CD4-positive, CD25-positive, alpha-beta regulatory T cell (primary cell): ENCODE measurements at regions not wholly inside any gene's neighbourhood (a gene's known extent, or its start where the extent isn't known, plus 50 kb on each side); places are given as distances from the start of the nearest gene placed in this dataset.

Experiments used
- ATAC-seq, 2 donors: fragments of 150-1000 bp; cut with Tn5 transposase; one replicate each; pipeline ENCODE4 v1.10.0; 2021; ENCODE audit warnings: low read depth in 2 of 2, moderate number of reproducible peaks in 2 of 2, moderate library complexity in 1 of 2
- DNase-seq, 3 donors: peaks; one replicate each; pipeline versions ENCODE4 v3.0.0 to v3.0.0-alpha.2; 2012 to 2022; ENCODE audit warnings: mixed read lengths in 1 of 3
- H3K27ac ChIP-seq: one replicate; pipeline ENCODE4 v1.7.0; 2013; ENCODE audit warnings: mild to moderate bottlenecking, low read length; ENCODE audit not compliant: insufficient read depth, poor library complexity, severe bottlenecking
- H3K27me3 ChIP-seq: one replicate; pipeline ENCODE4 v1.7.0; 2013; ENCODE audit warnings: low read length; ENCODE audit not compliant: control insufficient read depth, insufficient read depth
- H3K36me3 ChIP-seq: one replicate; pipeline ENCODE4 v1.7.0; 2013; ENCODE audit warnings: mild to moderate bottlenecking, low read length, moderate library complexity; ENCODE audit not compliant: control insufficient read depth, insufficient read depth
- H3K4me1 ChIP-seq: 2 replicates; pipeline ENCODE4 v1.7.0; 2013; ENCODE audit warnings: mild to moderate bottlenecking, low read length; ENCODE audit not compliant: insufficient read depth, control insufficient read depth, poor library complexity, severe bottlenecking
- H3K4me3 ChIP-seq: one replicate; pipeline ENCODE4 v1.7.0; 2013; ENCODE audit warnings: low read depth, mild to moderate bottlenecking, low read length, moderate library complexity
- H3K9me3 ChIP-seq, 2 experiments: 1 replicate in 1 of 2; 2 replicates in 1 of 2; pipeline ENCODE4 v1.7.0; 2013; ENCODE audit warnings: low read length in 2 of 2, mild to moderate bottlenecking in 1 of 2, moderate library complexity in 1 of 2; ENCODE audit not compliant: control insufficient read depth in 2 of 2
- H3K27ac Mint-ChIP-seq, 3 donors: one replicate each; pipeline ENCODE4 v1.8.0; 2020 to 2022; ENCODE audit warnings: mild to moderate bottlenecking in 3 of 3, mixed read lengths in 3 of 3, moderate library complexity in 2 of 3
- H3K27me3 Mint-ChIP-seq: one replicate; pipeline ENCODE4 v1.8.0; 2022; ENCODE audit warnings: mild to moderate bottlenecking, mixed read lengths
- H3K36me3 Mint-ChIP-seq: one replicate; pipeline ENCODE4 v1.8.0; 2020; ENCODE audit warnings: mixed read lengths
- H3K4me1 Mint-ChIP-seq, 4 donors: one replicate each; pipeline ENCODE4 v1.8.0; 2020 to 2022; ENCODE audit warnings: mixed read lengths in 4 of 4, mild to moderate bottlenecking in 1 of 4
- H3K4me3 Mint-ChIP-seq, 4 donors: one replicate each; pipeline ENCODE4 v1.8.0; 2020 to 2022; ENCODE audit warnings: mild to moderate bottlenecking in 4 of 4, mixed read lengths in 4 of 4, moderate library complexity in 3 of 4
- H3K9me3 Mint-ChIP-seq, 7 donors: one replicate each; pipeline ENCODE4 v1.8.0; 2020 to 2022; ENCODE audit warnings: mixed read lengths in 7 of 7, mild to moderate bottlenecking in 3 of 7, moderate library complexity in 2 of 7

DNA sequence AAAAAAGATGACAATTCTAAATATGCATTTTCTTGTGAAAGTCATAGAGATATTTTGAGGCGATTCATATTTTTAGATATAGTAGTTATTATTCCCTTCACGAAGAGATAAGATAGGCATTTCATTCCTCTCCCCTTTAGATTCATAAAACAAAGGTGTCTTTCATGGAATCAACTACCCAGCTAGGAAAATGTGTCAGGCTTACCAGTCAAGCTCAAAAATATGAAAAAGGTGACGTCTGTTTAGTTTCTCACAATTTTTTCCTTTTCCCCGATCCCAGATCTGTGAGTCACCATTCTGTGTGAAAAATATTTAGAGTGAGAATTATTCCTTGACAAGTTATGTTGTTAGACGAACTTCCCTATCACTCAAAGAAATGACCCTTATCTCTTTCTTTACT lies 95.4 kb upstream of the FN1 start:
- Mint-ChIP-seq H3K9me3 (peaks cover 0 to 10% (median 3%) of the 10 kb centered on the region in 7 donors), H3K4me1 (no peaks in the 10 kb centered on the region), H3K36me3 (no peaks in the 10 kb centered on the region), H3K4me3 (no peak overlapping the region), H3K27me3 (no peaks in the 10 kb centered on the region), H3K27ac (no peak overlapping the region)
- Histone ChIP-seq H3K9me3 (no peaks in the 10 kb centered on the region), H3K27ac (no peak overlapping the region), H3K27me3 (no peaks in the 10 kb centered on the region), H3K4me3 (no peak overlapping the region), H3K4me1 (no peaks in the 10 kb centered on the region), H3K36me3 (no peaks in the 10 kb centered on the region)
- ATAC-seq: no peak
- no peak for DNase-seq

DNA sequence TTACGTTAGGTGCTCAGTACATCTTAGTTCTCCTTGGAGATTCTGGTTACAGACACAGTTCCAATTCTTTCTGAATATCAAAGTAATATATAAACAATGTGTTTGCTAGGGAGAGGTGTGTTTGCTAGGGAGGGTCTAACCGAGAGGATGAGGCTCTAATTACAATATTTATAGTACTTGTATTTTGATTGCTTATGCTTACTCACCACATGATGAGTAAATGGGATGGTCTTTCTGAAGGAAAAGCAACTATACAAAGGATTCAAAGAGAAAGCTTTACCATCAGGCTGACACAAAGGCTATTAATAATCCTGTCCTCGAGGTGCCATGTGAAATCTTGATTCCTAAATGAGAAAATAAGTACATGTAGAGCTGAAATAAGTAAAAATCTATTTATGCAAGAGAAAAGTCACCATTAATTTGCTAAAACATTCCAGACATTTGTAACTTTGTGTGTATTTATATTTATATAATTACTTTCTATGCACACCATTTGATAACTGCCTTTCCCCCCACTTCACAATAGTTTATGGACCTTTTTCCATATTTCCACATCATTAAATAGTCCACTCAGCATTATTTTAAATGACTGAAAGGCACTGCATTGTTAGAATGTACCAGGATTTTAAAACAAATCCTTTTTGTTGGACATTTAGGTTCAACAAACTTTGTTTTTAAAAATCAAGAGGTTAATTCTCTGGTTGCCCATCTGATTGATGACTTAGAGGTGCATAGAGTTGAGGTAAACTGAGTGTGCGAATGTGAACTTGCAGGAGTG lies 94.5 kb upstream of the FN1 start:
- Histone ChIP-seq H3K4me3 (no peak overlapping the region), H3K27ac (no peak overlapping the region), H3K36me3 (no peaks in the 10 kb centered on the region), H3K4me1 (no peaks in the 10 kb centered on the region), H3K27me3 (no peaks in the 10 kb centered on the region), H3K9me3 (no peaks in the 10 kb centered on the region)
- Mint-ChIP-seq H3K4me1 (no peaks in the 10 kb centered on the region), H3K27me3 (no peaks in the 10 kb centered on the region), H3K9me3 (peaks cover 0 to 10% (median 3%) of the 10 kb centered on the region in 7 donors), H3K27ac (no peak overlapping the region), H3K36me3 (no peaks in the 10 kb centered on the region), H3K4me3 (no peak overlapping the region)
- ATAC-seq: no peak
- DNase-seq: no peak

DNA sequence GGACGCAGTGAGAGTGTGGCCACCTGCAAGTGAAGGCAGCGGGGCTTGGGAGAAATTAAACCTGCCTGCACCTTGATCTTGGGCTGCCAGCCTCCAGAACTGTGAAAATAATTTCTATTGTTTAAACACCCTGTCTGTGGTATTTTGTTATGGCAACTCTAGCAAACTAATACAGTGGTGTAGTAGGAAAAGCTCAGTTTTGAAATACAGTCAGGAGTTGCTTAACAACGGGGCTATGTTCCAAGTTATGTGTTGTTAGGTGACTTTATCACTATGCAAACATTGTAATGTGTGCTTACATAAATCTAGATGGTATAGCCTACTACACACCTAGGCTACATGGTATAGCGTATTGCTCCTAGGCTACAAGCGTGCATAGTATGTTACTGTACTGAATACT lies 93.4 kb upstream of the FN1 start:
- no peak for DNase-seq
- H3K4me3 ChIP-seq: no peak overlapping the region
- H3K36me3 ChIP-seq: no peaks in the 10 kb centered on the region
- peaks cover 4% of the 10 kb centered on the region for H3K27me3 Mint-ChIP-seq
- ATAC-seq: no peak
- no peaks in the 10 kb centered on the region for H3K9me3 ChIP-seq
- no peak overlapping the region for H3K27ac Mint-ChIP-seq
- no peak overlapping the region for H3K27ac ChIP-seq
- peaks cover 0 to 7% (median 5%) of the 10 kb centered on the region in 7 donors for H3K9me3 Mint-ChIP-seq
- H3K36me3 Mint-ChIP-seq: no peaks in the 10 kb centered on the region
- H3K4me1 ChIP-seq: no peaks in the 10 kb centered on the region
- H3K4me3 Mint-ChIP-seq: no peak overlapping the region
- H3K27me3 ChIP-seq: no peaks in the 10 kb centered on the region
- no peaks in the 10 kb centered on the region for H3K4me1 Mint-ChIP-seq

DNA sequence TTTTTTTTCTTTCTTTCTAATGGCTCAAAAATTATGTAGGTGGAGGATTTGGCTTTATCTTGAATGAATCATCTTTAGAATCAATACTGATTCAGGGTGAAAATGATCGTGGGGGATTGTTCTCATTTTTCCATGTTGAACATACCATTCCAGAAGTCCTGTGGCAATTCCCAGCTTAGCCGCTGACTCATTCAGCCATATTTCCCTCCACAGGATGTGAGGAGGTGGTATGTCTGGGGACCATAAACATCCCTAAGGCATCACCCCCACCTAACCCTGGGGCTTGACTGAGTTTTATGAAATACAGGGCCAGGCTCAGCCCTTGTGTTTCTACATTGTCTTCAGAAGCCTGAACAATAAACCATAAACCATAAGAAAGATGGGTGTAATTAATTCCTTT lies 92.7 kb upstream of the FN1 start:
- Histone ChIP-seq H3K4me1 (no peaks in the 10 kb centered on the region), H3K27ac (no peak overlapping the region), H3K4me3 (no peak overlapping the region), H3K9me3 (no peaks in the 10 kb centered on the region), H3K27me3 (no peaks in the 10 kb centered on the region), H3K36me3 (no peaks in the 10 kb centered on the region)
- Mint-ChIP-seq H3K4me1 (no peaks in the 10 kb centered on the region), H3K4me3 (no peak overlapping the region), H3K27me3 (peaks cover 7% of the 10 kb centered on the region), H3K9me3 (peaks cover 0 to 7% (median 5%) of the 10 kb centered on the region in 7 donors), H3K36me3 (no peaks in the 10 kb centered on the region), H3K27ac (no peak overlapping the region)
- DNase-seq (no peak), ATAC-seq (no peak)

DNA sequence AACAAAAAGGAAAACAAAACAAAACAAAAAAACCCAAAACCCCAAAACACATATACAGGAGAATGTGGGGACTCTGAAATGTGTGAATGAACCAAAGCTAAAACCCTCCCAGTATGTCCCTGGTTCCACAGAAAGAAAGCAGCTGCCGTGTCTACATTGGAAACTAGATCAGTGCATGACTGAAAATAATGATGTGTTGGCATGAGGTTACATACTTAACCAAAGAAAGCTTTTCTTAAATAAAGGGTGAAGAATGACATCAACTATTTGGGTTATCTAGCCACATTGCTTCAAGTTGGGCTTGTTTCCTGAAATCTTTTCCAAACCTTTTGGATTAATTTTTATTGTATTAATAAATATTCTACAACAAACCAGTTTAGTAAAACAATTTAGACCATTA lies 91.9 kb upstream of the FN1 start:
- no peaks in the 10 kb centered on the region for H3K9me3 ChIP-seq
- no peak overlapping the region for H3K4me3 ChIP-seq
- no peaks in the 10 kb centered on the region for H3K27me3 ChIP-seq
- no peak for ATAC-seq
- H3K27ac ChIP-seq: no peak overlapping the region
- DNase-seq: no peak
- H3K36me3 ChIP-seq: no peaks in the 10 kb centered on the region
- Mint-ChIP-seq H3K9me3 (peaks cover 0 to 4% (median 0%) of the 10 kb centered on the region in 7 donors), H3K36me3 (no peaks in the 10 kb centered on the region), H3K27me3 (peaks cover 7% of the 10 kb centered on the region), H3K4me1 (no peaks in the 10 kb centered on the region), H3K4me3 (no peak overlapping the region), H3K27ac (no peak overlapping the region)
- no peaks in the 10 kb centered on the region for H3K4me1 ChIP-seq

DNA sequence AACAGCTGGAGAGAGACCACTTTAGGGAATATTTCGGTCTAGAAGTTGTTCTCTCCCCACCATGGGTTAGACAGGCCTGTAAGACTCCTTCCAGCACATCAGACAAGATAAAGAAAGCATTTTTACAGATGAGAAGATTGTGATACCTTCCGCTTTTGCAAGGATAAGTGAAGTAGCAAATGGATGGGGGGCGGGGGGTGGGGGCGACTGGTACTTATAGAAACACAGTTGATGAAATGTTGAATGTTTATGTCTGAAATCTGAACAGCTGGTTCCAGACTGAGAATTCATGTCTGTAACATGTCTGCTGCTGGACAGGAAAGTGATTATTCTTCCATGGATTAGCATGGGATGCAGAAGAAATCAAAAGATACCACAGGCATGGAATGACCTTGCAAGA lies 90.5 kb upstream of the FN1 start:
- DNase-seq (no peak), ATAC-seq (no peak)
- no peak overlapping the region for H3K27ac ChIP-seq
- no peaks in the 10 kb centered on the region for H3K4me1 ChIP-seq
- peaks cover 7% of the 10 kb centered on the region for H3K27me3 Mint-ChIP-seq
- no peaks in the 10 kb centered on the region for H3K36me3 Mint-ChIP-seq
- no peaks in the 10 kb centered on the region for H3K27me3 ChIP-seq
- no peaks in the 10 kb centered on the region for H3K4me1 Mint-ChIP-seq
- no peaks in the 10 kb centered on the region for H3K36me3 ChIP-seq
- H3K9me3 Mint-ChIP-seq: peaks cover 0 to 4% (median 0%) of the 10 kb centered on the region in 7 donors
- H3K9me3 ChIP-seq: no peaks in the 10 kb centered on the region
- H3K27ac Mint-ChIP-seq: no peak overlapping the region
- H3K4me3 Mint-ChIP-seq: no peak overlapping the region
- no peak overlapping the region for H3K4me3 ChIP-seq

DNA sequence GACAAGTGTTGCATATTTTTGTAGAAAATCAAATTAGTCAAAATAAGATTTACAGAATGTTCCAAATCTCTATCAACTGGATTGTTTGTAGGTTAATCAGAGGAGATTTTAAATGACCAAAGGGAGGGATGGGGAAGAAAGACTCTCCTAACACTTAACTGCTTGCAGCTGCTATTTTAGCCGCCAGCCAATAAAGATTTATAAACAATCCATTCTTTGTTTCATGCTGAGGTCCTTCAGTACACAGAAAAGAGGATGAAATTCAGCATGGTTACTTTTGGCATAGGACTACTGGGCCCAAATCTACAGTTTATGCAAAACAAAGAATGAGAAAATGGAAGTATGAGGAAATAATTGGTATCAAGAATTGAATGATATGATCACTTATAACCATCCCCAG lies 86.4 kb upstream of the FN1 start:
- H3K36me3 Mint-ChIP-seq: no peaks in the 10 kb centered on the region
- Histone ChIP-seq H3K27ac (no peak overlapping the region), H3K9me3 (no peaks in the 10 kb centered on the region), H3K4me3 (no peak overlapping the region), H3K27me3 (no peaks in the 10 kb centered on the region), H3K36me3 (no peaks in the 10 kb centered on the region), H3K4me1 (no peaks in the 10 kb centered on the region)
- no peaks in the 10 kb centered on the region for H3K4me1 Mint-ChIP-seq
- DNase-seq (no peak), ATAC-seq (no peak)
- no peak overlapping the region for H3K4me3 Mint-ChIP-seq
- peaks cover 0 to 2% (median 0%) of the 10 kb centered on the region in 7 donors for H3K9me3 Mint-ChIP-seq
- no peak overlapping the region for H3K27ac Mint-ChIP-seq
- peaks cover 7% of the 10 kb centered on the region for H3K27me3 Mint-ChIP-seq

DNA sequence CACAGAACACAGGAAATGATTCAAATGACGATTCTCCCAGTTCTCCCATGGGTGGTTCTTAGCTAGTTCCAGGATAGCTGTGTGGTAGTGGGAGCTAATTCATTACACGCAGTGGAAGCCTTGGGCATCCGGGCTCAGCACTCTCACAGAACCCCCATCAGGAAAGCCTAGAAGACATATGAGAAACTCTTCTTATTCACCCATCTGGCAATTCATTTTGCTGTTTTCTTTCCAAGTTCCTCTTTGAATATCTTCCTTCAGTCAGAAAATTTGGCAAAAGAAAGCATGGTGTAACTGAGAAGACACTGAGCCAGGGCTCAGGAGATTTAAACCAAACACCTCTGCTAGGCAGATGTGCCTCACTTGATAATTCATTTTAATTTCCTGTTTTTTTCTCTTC lies 85.2 kb upstream of the FN1 start:
- Histone ChIP-seq H3K4me1 (no peaks in the 10 kb centered on the region), H3K27ac (no peak overlapping the region), H3K9me3 (no peaks in the 10 kb centered on the region), H3K36me3 (no peaks in the 10 kb centered on the region), H3K4me3 (no peak overlapping the region), H3K27me3 (no peaks in the 10 kb centered on the region)
- Mint-ChIP-seq H3K4me1 (no peaks in the 10 kb centered on the region), H3K36me3 (no peaks in the 10 kb centered on the region), H3K27ac (no peak overlapping the region), H3K9me3 (peaks cover 0 to 2% (median 0%) of the 10 kb centered on the region in 7 donors), H3K27me3 (peaks cover 7% of the 10 kb centered on the region), H3K4me3 (no peak overlapping the region)
- DNase-seq (no peak), ATAC-seq (no peak)
